ENCODE measurements at regions not wholly inside any gene's neighbourhood (a gene's known extent, or its start where the extent isn't known, plus 50 kb on each side); places are given as distances from the start of the nearest gene placed in this dataset.

DNA sequence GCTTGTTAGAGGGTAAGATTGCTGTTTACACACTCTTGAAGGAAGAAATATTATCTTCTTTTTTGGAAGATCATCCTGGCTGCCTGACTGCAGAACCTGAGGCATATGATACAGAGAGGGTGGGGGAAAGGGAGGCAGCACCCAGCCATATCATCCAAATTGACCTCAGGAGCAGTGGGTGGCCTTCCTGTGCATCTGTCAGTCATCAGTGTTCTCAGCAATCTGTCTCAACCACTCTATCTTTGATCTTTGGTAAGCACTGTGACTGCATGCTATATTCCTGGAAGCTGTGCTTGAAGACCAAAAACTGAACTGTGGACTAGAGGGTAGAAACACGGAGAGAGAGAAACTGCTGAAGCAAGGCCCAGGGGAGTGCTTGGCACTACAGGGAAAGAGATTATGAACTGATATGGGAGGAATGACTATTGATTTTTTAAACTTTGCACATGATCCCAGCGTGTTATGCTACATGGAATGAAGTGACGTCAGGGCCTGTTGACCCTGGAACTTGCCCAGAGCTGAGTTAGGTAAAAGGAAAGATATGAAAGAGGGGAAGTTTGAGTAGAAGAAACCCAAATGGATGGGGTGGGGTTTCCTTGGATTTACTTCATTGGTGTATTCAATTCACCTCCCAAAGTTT is 171.5 kb downstream of the ASCL1 start:
- TF ChIP-seq, protein P1, sequence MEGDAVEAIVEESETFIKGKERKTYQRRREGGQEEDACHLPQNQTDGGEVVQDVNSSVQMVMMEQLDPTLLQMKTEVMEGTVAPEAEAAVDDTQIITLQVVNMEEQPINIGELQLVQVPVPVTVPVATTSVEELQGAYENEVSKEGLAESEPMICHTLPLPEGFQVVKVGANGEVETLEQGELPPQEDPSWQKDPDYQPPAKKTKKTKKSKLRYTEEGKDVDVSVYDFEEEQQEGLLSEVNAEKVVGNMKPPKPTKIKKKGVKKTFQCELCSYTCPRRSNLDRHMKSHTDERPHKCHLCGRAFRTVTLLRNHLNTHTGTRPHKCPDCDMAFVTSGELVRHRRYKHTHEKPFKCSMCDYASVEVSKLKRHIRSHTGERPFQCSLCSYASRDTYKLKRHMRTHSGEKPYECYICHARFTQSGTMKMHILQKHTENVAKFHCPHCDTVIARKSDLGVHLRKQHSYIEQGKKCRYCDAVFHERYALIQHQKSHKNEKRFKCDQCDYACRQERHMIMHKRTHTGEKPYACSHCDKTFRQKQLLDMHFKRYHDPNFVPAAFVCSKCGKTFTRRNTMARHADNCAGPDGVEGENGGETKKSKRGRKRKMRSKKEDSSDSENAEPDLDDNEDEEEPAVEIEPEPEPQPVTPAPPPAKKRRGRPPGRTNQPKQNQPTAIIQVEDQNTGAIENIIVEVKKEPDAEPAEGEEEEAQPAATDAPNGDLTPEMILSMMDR (IDR thresholded peaks at IDR 0.05; ENCODE audit: extremely low read depth, missing control alignments): no peak
- DNase-seq (ENCODE audit: low spot score): no peak

DNA sequence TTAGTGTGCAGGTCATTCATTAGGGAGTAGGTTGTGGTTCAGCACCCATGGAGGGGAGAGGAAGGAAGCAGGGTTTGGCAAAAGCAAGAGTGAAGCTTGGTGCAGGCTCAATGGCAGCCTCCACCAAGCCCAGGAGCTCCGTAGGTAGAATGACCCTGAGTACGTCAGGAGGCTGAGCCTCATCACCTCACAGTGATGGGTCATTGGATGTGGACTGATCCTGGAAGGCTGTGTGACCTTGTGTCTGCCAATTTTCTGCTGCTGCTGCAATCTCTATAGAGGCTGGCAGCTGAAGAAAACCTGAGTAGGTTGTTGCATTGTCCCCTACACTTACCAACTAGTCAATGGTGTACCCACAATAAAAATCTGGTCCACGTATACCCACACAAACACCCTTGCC is 173.1 kb downstream of the ASCL1 start:
- DNase-seq (ENCODE audit: low spot score): no peak
- TF ChIP-seq, protein P1 (IDR thresholded peaks at IDR 0.05; ENCODE audit: extremely low read depth, missing control alignments): no peak

DNA sequence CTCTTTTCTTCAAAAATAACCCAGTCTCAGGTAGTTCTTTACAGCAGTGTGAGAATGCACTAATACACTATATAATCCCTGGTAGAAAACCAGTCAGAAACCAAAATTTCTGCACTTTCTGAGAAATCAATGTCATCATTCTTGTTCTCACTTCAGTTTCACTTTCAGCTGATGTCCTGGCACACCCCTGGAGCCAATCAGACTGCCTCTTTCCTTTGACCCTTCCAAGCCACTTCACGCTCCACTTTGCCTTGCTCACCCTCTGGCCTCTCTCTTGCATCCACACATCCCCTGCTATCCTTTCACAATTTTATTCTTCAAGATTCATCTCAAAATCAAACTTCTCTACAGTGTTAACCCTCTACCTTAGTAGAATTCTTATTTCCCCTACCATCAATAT is 181.1 kb downstream of the ASCL1 start:
- TF ChIP-seq, protein P1 (IDR thresholded peaks at IDR 0.05; ENCODE audit: extremely low read depth, missing control alignments): no peak
- DNase-seq (ENCODE audit: low spot score): no peak

DNA sequence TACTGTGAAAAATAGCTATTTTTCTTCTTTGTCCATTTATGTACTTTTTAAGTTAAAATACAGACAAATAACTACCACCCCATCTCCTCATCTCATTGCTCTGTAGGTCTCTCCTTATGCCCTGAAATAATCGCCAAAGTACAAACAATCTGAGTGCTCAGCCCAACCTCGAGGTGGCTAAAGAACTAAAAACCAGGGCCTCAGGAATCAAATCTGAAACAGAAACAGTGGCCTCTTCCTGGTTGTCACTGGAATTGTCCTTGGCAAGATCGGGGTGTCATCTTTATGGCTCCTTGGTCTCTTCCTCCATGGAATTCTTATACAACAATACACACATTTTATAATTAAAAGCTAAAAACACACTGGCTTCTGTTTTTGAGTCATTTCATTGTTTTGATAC is 182.4 kb downstream of the ASCL1 start:
- TF ChIP-seq, protein P1 (IDR thresholded peaks at IDR 0.05; ENCODE audit: extremely low read depth, missing control alignments): no peak
- no peak for DNase-seq (ENCODE audit: low spot score)

- TF ChIP-seq, protein P1 (IDR thresholded peaks at IDR 0.05; ENCODE audit: extremely low read depth, missing control alignments): no peak
- DNase-seq (ENCODE audit: low spot score): no peak
Measured at GRCh38 chr12:103140286-103140685, 182.8 kb downstream of the ASCL1 start.

DNA sequence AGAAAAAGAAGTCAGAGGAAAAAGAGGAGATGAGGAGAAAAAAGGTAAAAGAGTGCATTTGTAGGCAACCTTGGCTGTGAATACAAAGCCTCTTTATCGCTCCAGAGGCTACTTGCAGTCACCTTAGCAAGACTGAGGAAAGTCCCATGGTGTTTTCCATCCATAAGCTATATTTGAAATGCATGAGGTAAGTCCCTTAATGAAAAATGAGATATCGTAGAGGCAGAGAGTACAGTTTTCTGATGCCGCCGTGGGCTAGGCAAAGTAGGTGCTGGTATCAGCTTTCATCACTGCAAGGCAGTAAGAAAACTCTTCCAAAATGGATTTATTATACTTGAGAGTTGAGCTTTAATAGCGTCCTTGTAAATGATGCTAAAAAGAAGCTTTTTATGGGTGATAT is 186.8 kb downstream of the ASCL1 start:
- DNase-seq (ENCODE audit: low spot score): peak; percentile 8
- TF ChIP-seq, protein P1 (IDR thresholded peaks at IDR 0.05; ENCODE audit: extremely low read depth, missing control alignments): no peak

DNA sequence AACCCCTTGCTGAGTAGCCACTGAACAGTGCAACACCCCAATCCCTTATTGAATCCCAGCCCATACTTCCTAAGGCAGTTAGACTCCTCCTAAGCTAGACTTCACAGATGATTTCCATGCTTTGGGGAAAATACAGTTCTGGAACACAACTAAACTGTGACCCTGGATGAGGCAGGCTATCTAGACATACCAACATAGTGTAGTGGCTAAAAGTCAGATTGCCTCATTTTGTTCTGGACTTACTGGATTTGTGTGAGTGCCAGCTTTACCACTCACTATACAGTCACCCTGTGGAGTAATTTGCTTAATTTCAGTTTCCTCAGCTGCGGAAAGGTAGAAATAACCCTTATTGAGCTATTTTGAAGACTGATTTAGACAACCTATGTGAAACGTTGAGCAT is 203.1 kb downstream of the ASCL1 start:
- DNase-seq (ENCODE audit: low spot score): no peak
- TF ChIP-seq, protein P1 (IDR thresholded peaks at IDR 0.05; ENCODE audit: extremely low read depth, missing control alignments): no peak
